OCI-LY7 (cell line): ENCODE measurements at regions not wholly inside any gene's neighbourhood (a gene's known extent, or its start where the extent isn't known, plus 50 kb on each side); places are given as distances from the start of the nearest gene placed in this dataset.

Experiments used
- BruUV-seq: library from RNA; stranded (reverse); fragments of 400-500 nt; replicated peaks from 2 replicates; lab custom pipeline; 2021; lab: Mats Ljungman, UMichigan
- CTCF ChIA-PET: fragments of 300-600 bp; sonication (Branson Sonifier 250); formaldehyde crosslinking; loops from one replicate; lab custom pipeline; 2022; ENCODE audit warnings: antibody characterized with exemption; ENCODE audit not compliant: unreplicated experiment; lab: Charles Lee
- POLR2A ChIA-PET: fragments of 300-600 bp; sonication (Branson Sonifier 250); formaldehyde crosslinking; loops from one replicate; lab custom pipeline; 2022; ENCODE audit warnings: antibody characterized with exemption; lab: Charles Lee
- DNase-seq: peaks from one replicate; pipeline ENCODE4 v3.0.0-alpha.2; 2015; ENCODE audit warnings: low spot score
- H2AFZ ChIP-seq: fragments of 200-600 bp; sonication (generic), shearing (Covaris generic); 2 replicates; pipeline ENCODE4 v1.6.1; 2014; ENCODE audit warnings: mild to moderate bottlenecking, antibody characterized with exemption, low read length, moderate library complexity
- H3K27ac ChIP-seq: fragments of 200-600 bp; sonication (generic); 2 replicates; pipeline ENCODE4 v1.5.1; 2014; ENCODE audit warnings: mixed run types, low read depth, mild to moderate bottlenecking, moderate library complexity, low read length, inconsistent platforms; ENCODE audit not compliant: poor library complexity, severe bottlenecking
- H3K36me3 ChIP-seq: fragments of 200-600 bp; sonication (generic); 2 replicates; pipeline ENCODE4 v1.6.1; 2014; ENCODE audit warnings: mild to moderate bottlenecking, antibody characterized with exemption, low read length, moderate library complexity, mixed read lengths; ENCODE audit not compliant: insufficient read depth
- H3K4me1 ChIP-seq: fragments of 200-600 bp; sonication (generic); 2 replicates; pipeline ENCODE4 v1.5.1; 2014; ENCODE audit warnings: mild to moderate bottlenecking, low read length; ENCODE audit not compliant: insufficient read depth, poor library complexity, severe bottlenecking
- H3K4me2 ChIP-seq: fragments of 200-600 bp; sonication (generic); 2 replicates; pipeline ENCODE4 v1.6.1; 2014; ENCODE audit warnings: mild to moderate bottlenecking, low read length
- H3K4me3 ChIP-seq: fragments of 200-600 bp; sonication (generic); 2 replicates; pipeline ENCODE4 v1.5.1; 2014; ENCODE audit warnings: mild to moderate bottlenecking, low read depth, low read length; ENCODE audit not compliant: poor library complexity, severe bottlenecking
- H3K79me2 ChIP-seq: fragments of 200-600 bp; sonication (generic); 2 replicates; pipeline ENCODE4 v1.6.1; 2016; ENCODE audit warnings: low read depth, mild to moderate bottlenecking, low read length, moderate library complexity, mixed read lengths; ENCODE audit not compliant: insufficient read depth
- H3K9me2 ChIP-seq: fragments of 200-600 bp; sonication (generic); 2 replicates; pipeline ENCODE4 v1.6.1; 2016; ENCODE audit warnings: mild to moderate bottlenecking, low read length, mixed read lengths; ENCODE audit not compliant: insufficient read depth
- H3K9me3 ChIP-seq: fragments of 200-600 bp; sonication (generic); 2 replicates; pipeline ENCODE4 v1.6.1; 2014; ENCODE audit warnings: mild to moderate bottlenecking, mixed run types, low read length, mixed read lengths
- H4K20me1 ChIP-seq: fragments of 200-600 bp; sonication (generic); 2 replicates; pipeline ENCODE4 v1.6.1; 2014; ENCODE audit warnings: mild to moderate bottlenecking, antibody characterized with exemption, low read length, moderate library complexity, mixed read lengths; ENCODE audit not compliant: insufficient read depth
- EZH2phosphoT487 ChIP-seq: fragments of 200-600 bp; sonication (generic); IDR thresholded peaks from 2 replicates; pipeline ENCODE4 v1.6.1; 2018; ENCODE audit warnings: low read depth, borderline replicate concordance, mild to moderate bottlenecking, mixed run types, antibody characterized with exemption, low read length, moderate library complexity, mixed read lengths
- intact Hi-C: fragments of 100-400 bp; cut with micrococcal nuclease; formaldehyde crosslinking; loops from one replicate; pipeline ENCODE4 v1.10.0; 2022; ENCODE audit not compliant: unreplicated experiment
- TF ChIP-seq, protein P1 (sequence below): fragments of 200-600 bp; sonication (generic); conservative IDR thresholded peaks from 2 replicates; pipeline ENCODE4 v1.5.1; 2014; ENCODE audit warnings: mild to moderate bottlenecking, antibody characterized with exemption, low read length, moderate library complexity, mixed read lengths

DNA sequence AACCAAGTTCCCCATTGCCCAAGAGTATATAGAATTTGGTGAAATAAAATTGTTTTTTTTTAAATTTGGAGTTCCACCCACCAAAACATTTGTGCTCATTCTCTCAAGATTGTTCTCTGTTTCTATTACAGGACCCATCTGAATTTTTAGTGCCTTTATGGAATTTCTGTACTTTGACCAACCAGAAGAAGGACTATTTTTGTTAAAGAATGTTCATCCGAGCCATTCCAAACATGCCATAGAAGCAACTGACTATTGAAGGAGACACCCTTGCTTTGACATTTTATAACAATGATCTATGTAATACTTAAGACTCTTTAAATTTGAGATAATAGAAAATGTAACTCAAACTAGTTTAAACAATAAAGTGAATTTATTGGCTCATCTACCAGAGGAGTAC lies 655.7 kb upstream of the ADAMTS5 start:
- POLR2A ChIA-PET: interaction anchor here (1.4 kb wide), 1 partner anchor 13 kb away, joined by 3 read pairs; no protein-coding TSS in a partner anchor

GRCh38 chr21:27614231-27614630 lies 647.3 kb upstream of the ADAMTS5 start:
- Histone ChIP-seq H3K4me3 (no peak overlapping the region), H3K9me2 (no peaks in the 10 kb centered on the region), H3K27ac (no peak overlapping the region), H2AFZ (no peak overlapping the region), H3K4me1 (no peaks in the 10 kb centered on the region), H3K79me2 (no peaks in the 10 kb centered on the region), H3K4me2 (no peak overlapping the region), H3K36me3 (no peaks in the 10 kb centered on the region), H4K20me1 (no peaks in the 10 kb centered on the region), H3K9me3 (peaks cover 3% of the 10 kb centered on the region; the same call in 1 of the 2 replicates)
- DNase-seq: no peak
- no peak for TF ChIP-seq EZH2phosphoT487
- TF ChIP-seq, protein P1, sequence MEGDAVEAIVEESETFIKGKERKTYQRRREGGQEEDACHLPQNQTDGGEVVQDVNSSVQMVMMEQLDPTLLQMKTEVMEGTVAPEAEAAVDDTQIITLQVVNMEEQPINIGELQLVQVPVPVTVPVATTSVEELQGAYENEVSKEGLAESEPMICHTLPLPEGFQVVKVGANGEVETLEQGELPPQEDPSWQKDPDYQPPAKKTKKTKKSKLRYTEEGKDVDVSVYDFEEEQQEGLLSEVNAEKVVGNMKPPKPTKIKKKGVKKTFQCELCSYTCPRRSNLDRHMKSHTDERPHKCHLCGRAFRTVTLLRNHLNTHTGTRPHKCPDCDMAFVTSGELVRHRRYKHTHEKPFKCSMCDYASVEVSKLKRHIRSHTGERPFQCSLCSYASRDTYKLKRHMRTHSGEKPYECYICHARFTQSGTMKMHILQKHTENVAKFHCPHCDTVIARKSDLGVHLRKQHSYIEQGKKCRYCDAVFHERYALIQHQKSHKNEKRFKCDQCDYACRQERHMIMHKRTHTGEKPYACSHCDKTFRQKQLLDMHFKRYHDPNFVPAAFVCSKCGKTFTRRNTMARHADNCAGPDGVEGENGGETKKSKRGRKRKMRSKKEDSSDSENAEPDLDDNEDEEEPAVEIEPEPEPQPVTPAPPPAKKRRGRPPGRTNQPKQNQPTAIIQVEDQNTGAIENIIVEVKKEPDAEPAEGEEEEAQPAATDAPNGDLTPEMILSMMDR: no peak
- no TSS peak for BruUV-seq
- intact Hi-C loops: no loop called here
- ChIA-PET POLR2A (interaction anchor here (0.7 to 1.4 kb wide), 2 partner anchors 15 to 18 kb away, joined by 3 read pairs; no protein-coding TSS in a partner anchor), CTCF (no interaction called here)

More for the DNA sequence above, 655.7 kb upstream of the ADAMTS5 start:
- no peak for DNase-seq
- Histone ChIP-seq H3K27ac (no peak overlapping the region), H3K79me2 (no peaks in the 10 kb centered on the region), H3K4me1 (no peaks in the 10 kb centered on the region), H4K20me1 (no peaks in the 10 kb centered on the region), H3K36me3 (no peaks in the 10 kb centered on the region), H3K4me3 (no peak overlapping the region), H3K9me2 (no peaks in the 10 kb centered on the region), H2AFZ (no peak overlapping the region), H3K9me3 (peaks cover 18% of the 10 kb centered on the region), H3K4me2 (no peak overlapping the region)
- TF ChIP-seq, protein P1: no peak
- no peak for TF ChIP-seq EZH2phosphoT487
- CTCF ChIA-PET: no interaction called here
- intact Hi-C loops: no loop called here
- no TSS peak for BruUV-seq

- no peaks in the 10 kb centered on the region for H3K9me2 ChIP-seq
- no peaks in the 10 kb centered on the region; the same call in 1 of the 2 replicates for H3K9me3 ChIP-seq
- no peak overlapping the region for H3K4me3 ChIP-seq
- intact Hi-C loops: no loop called here
- no peaks in the 10 kb centered on the region for H4K20me1 ChIP-seq
- no peaks in the 10 kb centered on the region for H3K36me3 ChIP-seq
- TF ChIP-seq EZH2phosphoT487: no peak
- TF ChIP-seq, protein P1: no peak
- H2AFZ ChIP-seq: no peak overlapping the region
- CTCF ChIA-PET: no interaction called here
- H3K4me2 ChIP-seq: no peak overlapping the region
- no peak for DNase-seq
- no peak overlapping the region for H3K27ac ChIP-seq
- no peaks in the 10 kb centered on the region for H3K79me2 ChIP-seq
- H3K4me1 ChIP-seq: no peaks in the 10 kb centered on the region
- POLR2A ChIA-PET: no interaction called here
- no TSS peak for BruUV-seq
These were observed 639.5 kb upstream of the ADAMTS5 start for GRCh38 chr21:27606422-27606821.
